ENCODE measurements at regions not wholly inside any gene's neighbourhood (a gene's known extent, or its start where the extent isn't known, plus 50 kb on each side); places are given as distances from the start of the nearest gene placed in this dataset.

DNA sequence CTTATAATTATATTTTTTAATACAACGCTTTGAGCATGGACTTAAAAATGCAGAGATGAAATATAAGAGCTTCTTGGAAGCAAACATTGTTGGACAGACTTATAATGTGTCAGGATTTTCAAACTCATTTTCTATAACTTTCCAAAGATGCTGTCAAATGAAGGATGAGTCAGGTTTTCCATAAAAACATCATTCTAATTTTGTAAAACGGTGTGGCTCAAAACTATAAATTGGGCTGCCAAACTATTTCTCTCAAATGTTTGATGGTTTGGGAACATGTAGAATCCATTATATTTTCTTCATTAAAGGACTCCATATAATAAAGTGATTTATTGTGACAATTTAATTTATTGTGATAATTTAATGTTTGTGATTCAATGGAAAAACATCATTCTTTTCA is 511.2 kb downstream of the USP25 start:
- TF ChIP-seq, protein P1, sequence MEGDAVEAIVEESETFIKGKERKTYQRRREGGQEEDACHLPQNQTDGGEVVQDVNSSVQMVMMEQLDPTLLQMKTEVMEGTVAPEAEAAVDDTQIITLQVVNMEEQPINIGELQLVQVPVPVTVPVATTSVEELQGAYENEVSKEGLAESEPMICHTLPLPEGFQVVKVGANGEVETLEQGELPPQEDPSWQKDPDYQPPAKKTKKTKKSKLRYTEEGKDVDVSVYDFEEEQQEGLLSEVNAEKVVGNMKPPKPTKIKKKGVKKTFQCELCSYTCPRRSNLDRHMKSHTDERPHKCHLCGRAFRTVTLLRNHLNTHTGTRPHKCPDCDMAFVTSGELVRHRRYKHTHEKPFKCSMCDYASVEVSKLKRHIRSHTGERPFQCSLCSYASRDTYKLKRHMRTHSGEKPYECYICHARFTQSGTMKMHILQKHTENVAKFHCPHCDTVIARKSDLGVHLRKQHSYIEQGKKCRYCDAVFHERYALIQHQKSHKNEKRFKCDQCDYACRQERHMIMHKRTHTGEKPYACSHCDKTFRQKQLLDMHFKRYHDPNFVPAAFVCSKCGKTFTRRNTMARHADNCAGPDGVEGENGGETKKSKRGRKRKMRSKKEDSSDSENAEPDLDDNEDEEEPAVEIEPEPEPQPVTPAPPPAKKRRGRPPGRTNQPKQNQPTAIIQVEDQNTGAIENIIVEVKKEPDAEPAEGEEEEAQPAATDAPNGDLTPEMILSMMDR (IDR thresholded peaks at IDR 0.05 in 4 of 5, conservative IDR thresholded peaks at IDR 0.05 in 1 of 5) = no peak
- no peak for TF ChIP-seq POLR2A (IDR thresholded peaks at IDR 0.05)

Measured in gastrocnemius medialis (tissue), 4 donors.